ENCODE measurements at regions not wholly inside any gene's neighbourhood (a gene's known extent, or its start where the extent isn't known, plus 50 kb on each side); places are given as distances from the start of the nearest gene placed in this dataset.

- Histone ChIP-seq H3K36me3 (ENCODE audit: control insufficient read depth, insufficient read depth, low read length) (no peaks in the 10 kb centered on the region), H3K27me3 (ENCODE audit: control insufficient read depth, insufficient read depth, low read length) (peaks cover 2% of the 10 kb centered on the region; the same call in 1 of the 2 replicates), H3K4me3 (ENCODE audit: low read depth, low read length) (no peak overlapping the region)
- no peak for DNase-seq (ENCODE audit: low read depth)
- no peak for TF ChIP-seq CTCF (IDR thresholded peaks at IDR 0.05; ENCODE audit: insufficient read depth, low read depth, low read length)
- CTCF ChIA-PET: no interaction called here
- POLR2A ChIA-PET: no interaction called here
Measured at GRCh38 chrX:40465735-40466551, 114.8 kb upstream of the ATP6AP2 start.

GRCh38 chrX:40462795-40463194 is 118.0 kb upstream of the ATP6AP2 start:
- POLR2A ChIA-PET: no interaction called here
- Histone ChIP-seq H3K36me3 (ENCODE audit: control insufficient read depth, insufficient read depth, low read length) (no peaks in the 10 kb centered on the region), H3K4me3 (ENCODE audit: low read depth, low read length) (no peak overlapping the region), H3K27me3 (ENCODE audit: control insufficient read depth, insufficient read depth, low read length) (no peaks in the 10 kb centered on the region)
- DNase-seq (ENCODE audit: low read depth): no peak
- CTCF ChIA-PET: no interaction called here
- TF ChIP-seq CTCF (IDR thresholded peaks at IDR 0.05; ENCODE audit: insufficient read depth, low read depth, low read length): no peak

GRCh38 chrX:40460926-40461325 is 119.8 kb upstream of the ATP6AP2 start:
- Histone ChIP-seq H3K36me3 (ENCODE audit: control insufficient read depth, insufficient read depth, low read length) (no peaks in the 10 kb centered on the region), H3K4me3 (ENCODE audit: low read depth, low read length) (no peak overlapping the region), H3K27me3 (ENCODE audit: control insufficient read depth, insufficient read depth, low read length) (no peaks in the 10 kb centered on the region)
- CTCF ChIA-PET: no interaction called here
- POLR2A ChIA-PET: no interaction called here
- no peak for DNase-seq (ENCODE audit: low read depth)
- TF ChIP-seq CTCF (IDR thresholded peaks at IDR 0.05; ENCODE audit: insufficient read depth, low read depth, low read length): no peak

- TF ChIP-seq CTCF (IDR thresholded peaks at IDR 0.05; ENCODE audit: insufficient read depth, low read depth, low read length): no peak
- POLR2A ChIA-PET: no interaction called here
Measured at GRCh38 chrX:40459571-40460158, 121.1 kb upstream of the ATP6AP2 start.

GRCh38 chrX:40457406-40457805 is 123.4 kb upstream of the ATP6AP2 start:
- no peaks in the 10 kb centered on the region for H3K27me3 ChIP-seq (ENCODE audit: control insufficient read depth, insufficient read depth, low read length)
- DNase-seq (ENCODE audit: low read depth): no peak
- no peak for TF ChIP-seq CTCF (IDR thresholded peaks at IDR 0.05; ENCODE audit: insufficient read depth, low read depth, low read length)
- H3K4me3 ChIP-seq (ENCODE audit: low read depth, low read length): no peak overlapping the region
- ChIA-PET CTCF (no interaction called here), POLR2A (no interaction called here)
- no peaks in the 10 kb centered on the region for H3K36me3 ChIP-seq (ENCODE audit: control insufficient read depth, insufficient read depth, low read length)

More at GRCh38 chrX:40459571-40460158, 121.1 kb upstream of the ATP6AP2 start:
- CTCF ChIA-PET: no interaction called here
- no peaks in the 10 kb centered on the region for H3K36me3 ChIP-seq (ENCODE audit: control insufficient read depth, insufficient read depth, low read length)
- H3K4me3 ChIP-seq (ENCODE audit: low read depth, low read length): no peak overlapping the region
- no peaks in the 10 kb centered on the region for H3K27me3 ChIP-seq (ENCODE audit: control insufficient read depth, insufficient read depth, low read length)
- DNase-seq (ENCODE audit: low read depth): no peak

Data from BJ (cell line).